Fibroblast of mammary gland (primary cell): ENCODE measurements at regions not wholly inside any gene's neighbourhood (a gene's known extent, or its start where the extent isn't known, plus 50 kb on each side); places are given as distances from the start of the nearest gene placed in this dataset.

Source experiments
- DNase-seq: peaks from one replicate; pipeline ENCODE4 v3.0.0-alpha.2; 2010; ENCODE audit warnings: low read depth
- H3K4me3 ChIP-seq: 2 replicates; pipeline ENCODE4 v1.5.1; 2011; ENCODE audit warnings: low read depth, mild to moderate bottlenecking, low read length, moderate library complexity; ENCODE audit not compliant: control insufficient read depth
- TF ChIP-seq, protein P1 (sequence below): conservative IDR thresholded peaks from 2 replicates; pipeline ENCODE4 v1.5.1; 2011; ENCODE audit warnings: low read depth, low read length, inconsistent platforms; ENCODE audit not compliant: control insufficient read depth, insufficient read depth

DNA sequence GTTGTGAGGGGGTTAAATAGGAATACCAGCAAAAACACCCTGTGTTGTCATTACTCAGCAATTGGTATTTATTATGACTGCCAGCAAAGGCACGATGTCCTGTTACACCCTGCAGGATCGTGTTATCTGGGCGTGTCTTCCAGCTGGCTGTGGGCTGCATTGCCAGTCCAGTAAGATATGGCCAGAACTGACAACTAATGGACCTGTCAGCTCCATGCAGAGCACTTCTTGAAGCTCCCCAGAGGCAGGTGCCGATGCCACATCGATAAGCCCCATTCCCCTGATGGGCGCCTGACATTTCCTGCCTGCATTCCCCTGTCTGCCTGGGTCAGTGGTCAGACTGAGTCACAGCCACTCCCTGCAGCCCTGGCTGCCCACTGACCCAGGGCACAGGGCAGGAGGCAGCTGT is 79.7 kb upstream of the RASGRF1 start:
- no peak overlapping the region for H3K4me3 ChIP-seq
- TF ChIP-seq, protein P1, sequence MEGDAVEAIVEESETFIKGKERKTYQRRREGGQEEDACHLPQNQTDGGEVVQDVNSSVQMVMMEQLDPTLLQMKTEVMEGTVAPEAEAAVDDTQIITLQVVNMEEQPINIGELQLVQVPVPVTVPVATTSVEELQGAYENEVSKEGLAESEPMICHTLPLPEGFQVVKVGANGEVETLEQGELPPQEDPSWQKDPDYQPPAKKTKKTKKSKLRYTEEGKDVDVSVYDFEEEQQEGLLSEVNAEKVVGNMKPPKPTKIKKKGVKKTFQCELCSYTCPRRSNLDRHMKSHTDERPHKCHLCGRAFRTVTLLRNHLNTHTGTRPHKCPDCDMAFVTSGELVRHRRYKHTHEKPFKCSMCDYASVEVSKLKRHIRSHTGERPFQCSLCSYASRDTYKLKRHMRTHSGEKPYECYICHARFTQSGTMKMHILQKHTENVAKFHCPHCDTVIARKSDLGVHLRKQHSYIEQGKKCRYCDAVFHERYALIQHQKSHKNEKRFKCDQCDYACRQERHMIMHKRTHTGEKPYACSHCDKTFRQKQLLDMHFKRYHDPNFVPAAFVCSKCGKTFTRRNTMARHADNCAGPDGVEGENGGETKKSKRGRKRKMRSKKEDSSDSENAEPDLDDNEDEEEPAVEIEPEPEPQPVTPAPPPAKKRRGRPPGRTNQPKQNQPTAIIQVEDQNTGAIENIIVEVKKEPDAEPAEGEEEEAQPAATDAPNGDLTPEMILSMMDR: no peak

GRCh38 chr15:79169526-79170133 is 79.0 kb upstream of the RASGRF1 start:
- H3K4me3 ChIP-seq: no peak overlapping the region
- no peak for DNase-seq
- TF ChIP-seq, protein P1: no peak

More for the DNA sequence above, 79.7 kb upstream of the RASGRF1 start:
- DNase-seq: no peak

DNA sequence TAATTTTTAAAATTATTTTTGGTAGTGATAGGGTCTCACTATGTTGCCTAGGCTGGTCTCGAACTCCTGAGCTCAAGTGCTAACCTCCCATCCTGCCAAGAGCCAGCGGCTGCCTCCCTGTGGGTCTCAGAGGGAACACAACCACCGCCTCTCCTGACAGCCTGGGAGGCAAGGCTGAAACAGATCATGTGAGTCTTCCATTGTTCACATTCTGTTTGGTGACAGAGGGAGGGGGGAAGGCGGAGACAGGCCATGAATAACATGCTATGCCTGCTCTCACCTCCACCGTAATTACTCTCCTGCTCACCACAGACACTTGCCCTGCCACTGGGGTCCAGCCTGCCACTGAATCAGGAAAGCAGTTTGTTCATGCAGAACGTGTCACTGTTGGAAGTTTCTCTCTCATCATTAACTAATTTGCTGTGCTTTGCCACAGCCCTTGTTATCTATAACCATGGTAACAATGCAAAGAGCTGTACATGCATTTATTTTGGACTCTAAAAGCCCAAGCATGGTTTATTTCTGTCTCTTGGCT is 78.4 kb upstream of the RASGRF1 start:
- no peak for DNase-seq

DNA sequence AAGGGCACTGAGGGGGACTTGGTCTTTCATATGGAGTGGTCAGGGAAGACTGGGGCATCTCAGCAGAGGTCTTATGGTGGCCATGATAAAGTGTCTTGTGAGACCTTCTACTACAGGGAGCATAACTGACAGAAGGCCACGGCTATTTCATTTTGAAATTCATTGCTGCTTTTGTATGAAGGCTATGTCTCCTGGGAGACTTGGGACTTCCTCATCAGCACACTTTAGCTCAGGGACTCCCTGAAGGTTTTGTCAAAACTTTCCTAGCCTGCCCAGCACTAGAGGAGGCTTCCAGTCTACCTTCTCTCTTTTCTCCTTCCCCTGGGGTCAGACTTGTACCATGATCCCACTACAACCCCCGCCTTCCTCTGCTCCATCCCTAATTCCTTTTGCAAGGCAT is 77.2 kb upstream of the RASGRF1 start:
- no peak overlapping the region for H3K4me3 ChIP-seq
- DNase-seq: no peak
- TF ChIP-seq, protein P1: no peak

More for the DNA sequence above, 78.4 kb upstream of the RASGRF1 start:
- H3K4me3 ChIP-seq: no peak overlapping the region
- TF ChIP-seq, protein P1: no peak

DNA sequence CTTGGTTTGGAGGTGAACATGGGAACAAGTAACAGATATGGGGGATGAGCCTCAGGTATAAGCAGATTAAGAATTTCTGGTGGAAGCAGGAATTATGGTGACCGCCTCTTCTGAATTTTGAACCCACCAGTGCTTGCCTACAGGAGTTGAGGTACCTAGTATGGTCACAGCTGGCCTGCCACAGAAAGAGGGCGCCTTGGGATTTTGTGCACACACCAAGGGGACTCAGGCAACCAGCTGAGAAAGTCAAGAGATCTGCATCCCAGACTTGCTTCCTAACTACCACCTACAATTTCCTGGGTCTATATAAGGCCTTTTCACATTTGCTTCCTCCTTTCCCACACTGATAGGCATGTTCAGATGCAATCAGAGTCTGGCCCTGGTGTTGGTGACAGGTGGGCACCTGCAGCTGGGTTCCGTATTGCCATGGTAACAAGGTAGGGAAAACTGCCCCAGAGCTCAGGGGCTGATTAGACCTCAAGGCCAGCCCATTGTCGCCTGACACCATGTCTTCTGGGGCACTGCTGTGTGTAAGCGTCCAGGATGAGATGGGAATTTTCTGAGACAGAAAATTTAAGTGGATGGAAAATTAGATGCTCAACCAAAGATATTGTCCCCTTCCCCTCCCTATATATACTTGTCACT is 75.9 kb upstream of the RASGRF1 start:
- H3K4me3 ChIP-seq: no peak overlapping the region
- TF ChIP-seq, protein P1: no peak
- DNase-seq: no peak

DNA sequence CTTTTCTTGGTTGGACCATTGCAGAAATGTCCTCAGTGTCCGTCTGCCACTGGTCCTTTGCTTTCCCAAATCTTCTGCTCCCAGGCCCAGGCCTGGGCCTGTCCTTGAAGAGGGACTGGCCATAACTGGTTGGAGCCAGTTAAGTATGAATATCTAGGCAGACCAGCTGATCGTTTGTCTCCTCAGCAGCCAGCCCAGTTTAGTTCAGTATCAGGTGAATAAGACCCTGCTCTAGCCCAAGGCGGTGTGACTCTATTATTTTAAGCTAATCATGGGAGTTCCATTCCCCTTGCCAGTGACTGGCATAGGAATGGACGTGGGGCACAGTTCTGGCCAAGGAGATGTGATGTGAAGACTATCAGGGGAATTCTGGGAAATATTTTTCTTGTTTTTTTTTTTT is 73.9 kb upstream of the RASGRF1 start:
- H3K4me3 ChIP-seq: no peak overlapping the region
- TF ChIP-seq, protein P1: no peak
- no peak for DNase-seq
